ENCODE measurements at regions not wholly inside any gene's neighbourhood (a gene's known extent, or its start where the extent isn't known, plus 50 kb on each side); places are given as distances from the start of the nearest gene placed in this dataset.

DNA sequence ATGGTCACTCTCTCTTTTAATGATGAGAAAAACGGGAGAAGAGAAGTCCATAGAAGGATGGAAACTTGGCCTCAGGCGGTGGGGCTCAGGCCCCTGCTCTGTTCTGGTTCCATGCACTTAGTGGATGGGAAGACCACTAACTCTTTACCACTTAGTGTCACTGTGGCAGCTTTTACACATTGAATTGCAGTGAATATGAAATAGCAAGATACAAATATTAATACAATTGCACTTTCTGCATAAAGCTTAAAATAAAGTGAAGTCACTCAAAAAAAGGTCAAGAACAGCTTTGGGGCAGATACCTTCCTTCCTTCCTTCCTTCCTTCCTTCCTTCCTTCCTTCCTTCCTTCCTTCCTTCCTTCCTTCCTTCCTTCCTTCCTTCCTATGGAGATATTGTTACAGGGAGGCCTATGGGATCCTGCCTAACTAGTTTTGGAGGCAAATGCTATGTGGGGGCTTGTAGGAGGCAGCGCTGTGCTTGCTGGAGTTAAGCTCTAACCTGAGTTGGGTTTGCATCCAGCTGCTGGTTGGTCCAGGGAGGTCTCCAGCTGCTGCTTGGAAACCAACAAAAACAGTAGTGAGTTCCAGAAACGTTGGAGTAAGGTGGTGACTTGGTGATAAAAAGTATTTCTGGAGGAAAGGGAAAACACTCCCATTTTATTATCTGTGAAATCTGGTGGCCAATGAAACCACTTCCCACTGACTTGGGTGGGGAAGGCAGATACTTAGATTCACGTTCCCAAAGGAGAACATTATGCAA is 62.3 kb upstream of the NKX2-2 start:
- DNase-seq = no peak

DNA sequence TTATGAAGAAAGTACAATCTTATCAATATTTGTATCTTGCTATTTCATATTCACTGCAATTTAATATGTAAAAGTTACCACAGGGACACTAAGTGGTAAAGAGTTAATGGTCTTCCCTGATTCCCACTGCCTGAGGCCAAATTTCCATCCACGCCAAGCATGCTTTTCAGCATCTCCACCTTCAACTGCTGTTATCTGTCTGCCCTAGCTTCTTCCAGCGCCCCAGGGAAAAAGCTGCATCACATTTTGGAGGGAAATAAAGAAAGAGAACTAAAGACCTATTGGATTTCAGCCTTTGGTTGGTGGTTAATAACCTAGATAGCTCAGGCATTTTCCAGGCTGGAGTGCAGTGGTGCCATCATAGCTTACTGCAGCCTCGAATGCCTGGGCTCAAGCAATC is 61.3 kb upstream of the NKX2-2 start:
- no peak for DNase-seq

DNA sequence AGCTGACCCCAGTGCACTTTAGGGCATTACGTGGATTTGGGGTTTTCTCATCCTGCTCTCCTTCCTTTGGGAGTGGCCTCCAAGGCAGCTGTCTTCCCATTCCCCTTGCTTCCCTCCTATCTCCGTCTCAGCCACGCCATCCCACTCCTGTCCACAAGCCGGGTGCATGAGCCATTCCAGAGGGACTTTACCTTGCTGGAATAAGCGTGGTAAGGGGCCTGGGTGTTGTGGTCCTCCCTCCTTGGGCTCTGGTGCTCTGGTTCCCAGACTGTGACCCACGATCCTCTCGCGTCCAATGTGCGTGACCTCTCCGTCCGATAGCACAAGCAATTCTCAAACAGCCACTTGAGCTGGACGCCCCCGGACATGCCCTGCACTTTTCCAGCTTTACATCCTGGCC is 60.6 kb upstream of the NKX2-2 start:
- no peak for DNase-seq

DNA sequence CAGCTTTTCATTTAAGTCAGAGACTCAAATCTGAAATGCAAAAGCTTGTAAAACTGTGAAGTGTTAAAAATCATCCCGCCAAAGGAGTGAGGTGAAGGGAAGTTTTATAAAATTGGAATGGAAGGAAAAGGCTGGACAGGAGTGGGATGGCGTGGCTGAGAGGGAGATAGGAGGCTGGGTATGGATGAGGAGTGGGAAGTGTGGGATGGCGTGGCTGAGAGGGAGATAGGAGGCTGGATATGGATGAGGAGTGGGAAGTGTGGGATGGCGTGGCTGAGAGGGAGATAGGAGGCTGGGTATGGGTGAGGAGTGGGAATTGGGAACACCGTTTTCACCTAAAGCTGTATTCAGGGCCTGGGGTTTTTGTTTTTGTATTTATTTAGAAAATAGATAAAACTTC is 59.4 kb upstream of the NKX2-2 start:
- no peak for DNase-seq

DNA sequence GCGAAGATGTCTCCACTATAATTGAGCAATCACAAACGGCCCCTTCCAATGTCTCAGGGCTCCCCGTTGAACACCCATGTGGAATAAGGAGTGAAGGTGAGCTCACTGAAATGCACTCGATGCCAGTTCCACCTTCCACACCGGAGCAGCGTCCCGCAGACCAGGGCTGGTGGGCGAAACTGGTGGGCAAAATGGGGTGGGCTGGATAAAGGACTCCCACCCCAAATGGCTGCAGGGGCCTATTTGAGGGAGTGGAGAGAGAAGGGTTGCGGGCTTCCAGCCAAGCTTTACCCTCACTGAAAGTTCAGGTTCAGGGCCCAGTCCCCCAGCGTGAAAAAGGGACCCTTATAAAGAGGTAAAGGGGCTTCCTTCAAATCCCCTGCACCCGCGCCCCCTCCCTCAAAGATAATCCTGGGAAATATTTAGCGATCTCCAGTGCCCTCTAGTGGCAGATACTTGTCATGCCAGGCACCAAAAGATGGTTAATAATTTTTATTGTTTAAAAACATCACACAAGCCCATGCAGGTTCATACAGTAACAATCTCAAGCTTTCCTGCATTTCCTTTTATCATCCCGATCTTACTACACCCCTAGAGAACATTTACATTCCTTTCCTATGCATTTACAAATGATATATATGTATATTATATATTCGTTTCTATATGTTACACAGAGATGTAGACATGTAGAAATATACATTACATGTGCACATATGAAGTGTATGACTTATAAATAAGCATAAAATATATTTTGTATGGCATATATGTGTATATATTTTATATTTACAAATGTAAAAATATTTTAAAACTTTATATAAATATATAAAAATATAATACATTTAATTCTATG is 58.2 kb upstream of the NKX2-2 start:
- no peak for DNase-seq

DNA sequence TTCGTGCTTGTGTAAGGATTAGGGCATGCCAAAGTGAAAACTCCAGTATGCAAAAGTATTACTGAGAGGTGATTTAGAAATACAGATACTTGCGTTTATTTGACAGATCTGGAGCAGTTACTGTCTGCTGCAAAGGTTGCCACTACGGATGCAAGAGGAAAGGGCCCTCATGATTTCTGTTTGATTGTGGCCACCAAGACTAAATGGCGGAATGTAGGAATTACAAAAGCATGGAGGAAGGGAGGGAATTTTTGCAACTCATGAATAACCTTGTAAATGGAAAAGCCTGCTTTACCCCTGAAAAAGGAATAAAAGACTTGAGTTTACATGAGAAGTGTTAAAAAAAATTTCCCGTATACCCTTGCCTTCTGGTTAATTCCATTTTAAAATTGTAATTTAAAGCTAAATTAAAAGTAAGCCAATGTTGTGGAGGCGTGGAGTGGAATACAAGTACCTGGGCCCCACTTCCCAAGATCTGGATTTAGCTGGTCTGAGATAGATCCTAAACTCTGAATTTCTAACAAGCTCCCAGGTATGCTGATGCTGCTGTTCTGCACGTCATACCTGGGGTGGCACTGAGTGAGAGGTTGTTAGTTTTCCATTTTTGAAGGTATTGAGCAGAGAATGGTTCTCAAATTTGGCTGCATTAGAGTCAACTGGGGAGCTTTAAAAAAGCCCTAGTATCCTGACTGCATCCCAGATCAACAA is 56.6 kb upstream of the NKX2-2 start:
- no peak for DNase-seq

DNA sequence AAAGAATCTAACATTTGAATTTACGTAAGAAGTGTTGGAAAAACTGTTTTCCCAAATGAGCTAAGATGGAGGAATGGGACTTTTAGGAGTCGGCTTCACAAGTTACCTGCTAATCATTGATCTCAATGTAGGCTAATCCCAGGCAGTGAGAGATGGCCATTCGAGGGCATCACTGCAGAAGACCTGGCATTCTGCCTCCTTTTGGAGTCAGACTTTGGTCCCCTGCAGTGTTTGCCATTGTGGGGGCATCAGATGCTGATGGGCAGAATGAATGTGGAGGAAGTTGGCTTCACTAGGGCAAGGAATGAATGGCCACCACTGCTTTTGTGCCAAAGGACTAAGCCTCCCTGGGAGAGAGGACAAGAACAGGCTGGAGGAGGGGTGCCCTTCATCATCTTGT is 55.7 kb upstream of the NKX2-2 start:
- DNase-seq = no peak

DNA sequence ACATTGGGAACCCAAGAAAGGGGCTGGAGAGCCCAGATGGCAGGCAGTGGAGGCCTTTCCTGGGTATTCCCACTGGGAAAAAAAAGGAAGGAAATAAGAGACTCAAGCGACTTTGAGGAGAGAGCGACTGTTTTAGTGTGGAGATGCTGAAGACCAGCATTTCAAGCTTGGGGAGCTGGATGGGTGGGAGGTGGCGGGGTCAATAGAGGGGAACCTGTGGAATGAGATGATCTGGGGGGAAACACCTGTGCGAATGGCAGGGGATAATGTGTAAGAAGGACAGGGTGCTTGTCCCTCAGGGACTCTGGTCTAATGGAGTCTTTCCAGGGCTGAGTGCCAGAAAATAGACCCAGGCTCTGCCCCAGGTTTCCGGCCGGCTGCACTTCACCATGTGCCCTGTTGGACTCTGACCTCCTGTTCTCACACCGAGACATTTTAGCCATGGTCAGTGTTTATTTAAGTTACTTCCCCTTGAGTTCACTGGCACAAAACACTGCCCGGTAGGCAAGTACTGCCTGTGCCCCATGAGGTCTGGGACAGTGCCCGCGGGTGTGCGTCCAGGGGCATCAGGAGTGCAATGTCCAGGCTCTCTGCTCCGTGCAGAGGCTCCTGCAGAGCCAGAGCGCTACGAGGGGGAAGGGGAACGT is 50.4 kb upstream of the NKX2-2 start:
- DNase-seq = no peak
